IMR-90 (cell line): ENCODE measurements at regions not wholly inside any gene's neighbourhood (a gene's known extent, or its start where the extent isn't known, plus 50 kb on each side); places are given as distances from the start of the nearest gene placed in this dataset.

Experiments
- ATAC-seq: fragments of 200-7000 bp; cut with Tn5 transposase; 2 replicates; pipeline ENCODE4 v1.9.1; 2020; ENCODE audit warnings: low read depth, mild to moderate bottlenecking, moderate library complexity
- BruUV-seq: library from RNA; stranded (reverse); fragments of 400-500 nt; replicated peaks from 2 replicates; lab custom pipeline; 2021; lab: Mats Ljungman, UMichigan
- CTCF ChIA-PET: fragments of 300-600 bp; formaldehyde crosslinking; extraction: SDS; loops from one replicate; lab custom pipeline; 2021; ENCODE audit warnings: antibody characterized with exemption; lab: Yijun Ruan, JAX
- POLR2A ChIA-PET: fragments of 300-600 bp; sonication (Branson Sonifier 250); formaldehyde crosslinking; loops from one replicate; lab custom pipeline; 2022; ENCODE audit warnings: antibody characterized with exemption; ENCODE audit not compliant: unreplicated experiment; lab: Charles Lee
- DNase-seq: peaks from one replicate; pipeline ENCODE4 v3.0.0; 2013
- H2AFZ ChIP-seq: replicated peaks from 2 replicates; pipeline ENCODE3; 2013; ENCODE audit warnings: low read length, mild to moderate bottlenecking; ENCODE audit not compliant: poor library complexity
- H2AK5ac ChIP-seq: 2 replicates; pipeline ENCODE4 v1.6.1; 2013; ENCODE audit warnings: low read depth, low read length, inconsistent platforms
- H2AK9ac ChIP-seq: replicated peaks from 2 replicates; pipeline ENCODE3; 2013; ENCODE audit warnings: mild to moderate bottlenecking, low read depth, low read length, moderate library complexity; ENCODE audit not compliant: poor library complexity
- H2BK120ac ChIP-seq: 2 replicates; pipeline ENCODE4 v1.6.1; 2013; ENCODE audit warnings: low read depth, low read length, inconsistent platforms
- H2BK15ac ChIP-seq: 3 replicates; pipeline ENCODE4 v1.6.1; 2013; ENCODE audit warnings: low read depth, low read length, inconsistent platforms
- H2BK20ac ChIP-seq: 2 replicates; pipeline ENCODE4 v1.6.1; 2013; ENCODE audit warnings: low read depth, mild to moderate bottlenecking, inconsistent platforms, low read length, moderate library complexity
- H2BK5ac ChIP-seq: 2 replicates; pipeline ENCODE4 v1.6.1; 2013; ENCODE audit warnings: mild to moderate bottlenecking, low read depth, low read length, inconsistent platforms; ENCODE audit not compliant: poor library complexity, severe bottlenecking
- H3K14ac ChIP-seq: replicated peaks from 2 replicates; pipeline ENCODE4 v1.6.1; 2013; ENCODE audit warnings: low read depth, low read length, inconsistent platforms
- H3K18ac ChIP-seq: 2 replicates; pipeline ENCODE4 v1.6.1; 2013; ENCODE audit warnings: low read depth, low read length, control low read depth
- H3K23ac ChIP-seq: 2 replicates; pipeline ENCODE4 v1.6.1; 2013; ENCODE audit warnings: low read depth, low read length, inconsistent platforms
- H3K27ac ChIP-seq: 2 replicates; pipeline ENCODE4 v1.5.1; 2013; ENCODE audit warnings: mild to moderate bottlenecking, control low read depth, low read length; ENCODE audit not compliant: insufficient read depth
- H3K27me3 ChIP-seq: 2 replicates; pipeline ENCODE4 v1.6.1; 2013; ENCODE audit warnings: low read length; ENCODE audit not compliant: control insufficient read depth, insufficient read depth
- H3K36me3 ChIP-seq: 2 replicates; pipeline ENCODE4 v1.6.1; 2013; ENCODE audit warnings: low read length, mixed read lengths; ENCODE audit not compliant: control insufficient read depth, insufficient read depth
- H3K4ac ChIP-seq: 2 replicates; pipeline ENCODE4 v1.6.1; 2013; ENCODE audit warnings: low read depth, low read length, inconsistent platforms
- H3K4me1 ChIP-seq: 2 replicates; pipeline ENCODE4 v1.6.1; 2013; ENCODE audit warnings: low read length, mixed read lengths; ENCODE audit not compliant: control insufficient read depth, insufficient read depth
- H3K4me2 ChIP-seq: 2 replicates; pipeline ENCODE4 v1.6.1; 2013; ENCODE audit warnings: low read depth, mild to moderate bottlenecking, control low read depth, low read length, moderate library complexity
- H3K4me3 ChIP-seq: 2 replicates; pipeline ENCODE4 v1.5.1; 2013; ENCODE audit warnings: low read depth, mild to moderate bottlenecking, control low read depth, low read length, moderate library complexity; ENCODE audit not compliant: insufficient read depth
- H3K56ac ChIP-seq: 2 replicates; pipeline ENCODE4 v1.6.1; 2013; ENCODE audit warnings: low read length, inconsistent platforms; ENCODE audit not compliant: insufficient read depth; ENCODE audit errors: extremely low read depth
- H3K79me1 ChIP-seq, 2 experiments: 2 replicates each; pipeline ENCODE4 v1.6.1; 2013; ENCODE audit warnings: low read length in 2 of 2, inconsistent platforms in 1 of 2, low read depth in 1 of 2
- H3K9ac ChIP-seq: 2 replicates; pipeline ENCODE4 v1.6.1; 2013; ENCODE audit warnings: low read depth, low read length, control low read depth
- H3K9me1 ChIP-seq: 2 replicates; pipeline ENCODE4 v1.6.1; 2013; ENCODE audit warnings: low read length, inconsistent platforms; ENCODE audit not compliant: insufficient read depth
- H3K9me3 ChIP-seq: 2 replicates; pipeline ENCODE4 v1.6.1; 2013; ENCODE audit warnings: low read length; ENCODE audit not compliant: control insufficient read depth, insufficient read depth
- H4K20me1 ChIP-seq: 2 replicates; pipeline ENCODE4 v1.6.1; 2013; ENCODE audit warnings: low read length, inconsistent platforms; ENCODE audit not compliant: insufficient read depth
- H4K5ac ChIP-seq: 2 replicates; pipeline ENCODE4 v1.6.1; 2013; ENCODE audit warnings: mild to moderate bottlenecking, low read depth, low read length, control low read depth
- H4K8ac ChIP-seq, 2 experiments: 2 replicates each; pipeline ENCODE4 v1.6.1; 2013; ENCODE audit warnings: low read depth in 2 of 2, low read length in 2 of 2, control low read depth in 1 of 2, inconsistent platforms in 1 of 2
- H4K91ac ChIP-seq: 2 replicates; pipeline ENCODE4 v1.6.1; 2013; ENCODE audit warnings: low read depth, low read length, inconsistent platforms; ENCODE audit not compliant: insufficient read depth
- BHLHE40 ChIP-seq: fragments of 150-350 bp; IDR thresholded peaks from 2 replicates; pipeline ENCODE4 v1.6.1; 2016; ENCODE audit warnings: mild to moderate bottlenecking, low read depth, low read length
- CEBPB ChIP-seq: IDR thresholded peaks from 2 replicates; pipeline ENCODE4 v1.6.1; 2012; ENCODE audit warnings: low read depth, low read length, improper control_type of control experiment
- CHD1 ChIP-seq: IDR thresholded peaks from 2 replicates; pipeline ENCODE4 v1.6.1; 2012; ENCODE audit warnings: low read depth, low read length, improper control_type of control experiment
- CTCF ChIP-seq: conservative IDR thresholded peaks from 2 replicates; pipeline ENCODE4 v1.5.1; 2012; ENCODE audit warnings: mild to moderate bottlenecking, low read depth, low read length, improper control_type of control experiment
- ELK1 ChIP-seq: fragments of 150-350 bp; IDR thresholded peaks from 2 replicates; pipeline ENCODE4 v1.6.1; 2016; ENCODE audit warnings: low read depth, mild to moderate bottlenecking, low read length, moderate library complexity, borderline replicate concordance
- FOS ChIP-seq: fragments of 150-350 bp; IDR thresholded peaks from 2 replicates; pipeline ENCODE4 v1.6.1; 2016; ENCODE audit warnings: low read depth, low read length
- MAFK ChIP-seq: IDR thresholded peaks from 2 replicates; pipeline ENCODE4 v1.6.1; 2012; ENCODE audit warnings: low read depth, low read length, improper control_type of control experiment
- MAZ ChIP-seq: IDR thresholded peaks from 2 replicates; pipeline ENCODE4 v1.6.1; 2012; ENCODE audit warnings: low read depth, mild to moderate bottlenecking, low read length, improper control_type of control experiment, moderate library complexity, borderline replicate concordance
- MXI1 ChIP-seq: IDR thresholded peaks from 2 replicates; pipeline ENCODE4 v1.6.1; 2012; ENCODE audit warnings: low read depth, mild to moderate bottlenecking, low read length, moderate library complexity, borderline replicate concordance
- NFE2L2 ChIP-seq: fragments of 150-350 bp; IDR thresholded peaks from 2 replicates; pipeline ENCODE4 v1.6.1; 2016; ENCODE audit warnings: low read depth, mild to moderate bottlenecking, low read length
- POLR2A ChIP-seq: IDR thresholded peaks from 2 replicates; pipeline ENCODE4 v1.6.1; 2012; ENCODE audit warnings: mild to moderate bottlenecking, low read depth, low read length
- RAD21 ChIP-seq: IDR thresholded peaks from 2 replicates; pipeline ENCODE4 v1.6.1; 2012; ENCODE audit warnings: low read length, improper control_type of control experiment
- RCOR1 ChIP-seq: IDR thresholded peaks from 2 replicates; pipeline ENCODE4 v1.6.1; 2012; ENCODE audit warnings: mild to moderate bottlenecking, low read length, improper control_type of control experiment; ENCODE audit not compliant: insufficient replicate concordance
- RFX5 ChIP-seq: IDR thresholded peaks from 2 replicates; pipeline ENCODE4 v1.8.0; 2012; ENCODE audit warnings: low read depth, mild to moderate bottlenecking, low read length, moderate library complexity
- SMC3 ChIP-seq: fragments of 150-350 bp; IDR thresholded peaks from 2 replicates; pipeline ENCODE4 v1.6.1; 2016; ENCODE audit warnings: low read depth, mild to moderate bottlenecking, antibody characterized with exemption, low read length, moderate library complexity
- USF2 ChIP-seq: fragments of 150-350 bp; IDR thresholded peaks from 2 replicates; pipeline ENCODE4 v1.6.1; 2017; ENCODE audit warnings: mild to moderate bottlenecking, antibody characterized with exemption, low read length, low read depth
- WGBS, 2 experiments: methylation state at CpG; one replicate each; pipeline versions ENCODE4 v1.1.5 to v1.1.7; 2013; ENCODE audit warnings: missing lambda C conversion rate in 2 of 2; ENCODE audit not compliant: insufficient read length in 1 of 2; ENCODE audit errors: extremely low coverage in 2 of 2; 5-methylcytosine and 5-hydroxymethylcytosine counted together
- dilution Hi-C: fragments of 300-500 bp; cut with HindIII; formaldehyde crosslinking; loops from one replicate; pipeline ENCODE4 v1.14.3; 2018; ENCODE audit warnings: low sequenced_read_pairs; ENCODE audit not compliant: unreplicated experiment
- in situ Hi-C: fragments of 300-500 bp; cut with MboI; formaldehyde crosslinking; loops from 3 replicates; pipeline ENCODE4 v1.14.3; 2019; ENCODE audit warnings: low sequenced_read_pairs, inconsistent platforms, mixed read lengths
- intact Hi-C: fragments of 100-400 bp; cut with micrococcal nuclease; formaldehyde crosslinking; loops from 2 replicates; pipeline ENCODE4 v1.10.0; 2022

GRCh38 chr9:13524245-13524644 is 244.8 kb upstream of the MPDZ start:
- no peak overlapping the region for H2AK5ac ChIP-seq
- POLR2A ChIA-PET: no interaction called here

More at GRCh38 chr9:13524245-13524644, 244.8 kb upstream of the MPDZ start:
- WGBS, 2 experiments: 95% methylated on average over 4 of the region's 9 CpGs; no CpG with 5 or more reads in 1 of the 2 experiments
- Histone ChIP-seq H3K36me3 (no peaks in the 10 kb centered on the region), H3K4me2 (no peak overlapping the region), H3K23ac (no peak overlapping the region), H4K8ac (no peak overlapping the region), H3K27me3 (no peaks in the 10 kb centered on the region), H3K56ac (no peak overlapping the region), H3K79me1 (no peaks in the 10 kb centered on the region), H2BK15ac (no peak overlapping the region), H4K20me1 (no peaks in the 10 kb centered on the region), H3K27ac (no peak overlapping the region), H4K91ac (no peak overlapping the region), H2AK9ac (no peak overlapping the region), H3K9me1 (no peaks in the 10 kb centered on the region), H2BK120ac (no peak overlapping the region), H3K9ac (no peak overlapping the region), H3K14ac (no peak overlapping the region), H4K5ac (no peak overlapping the region), H3K4me1 (no peaks in the 10 kb centered on the region), H2BK20ac (no peak overlapping the region), H3K9me3 (no peaks in the 10 kb centered on the region), H3K4ac (no peak overlapping the region), H3K18ac (no peak overlapping the region), H3K4me3 (no peak overlapping the region), H2AFZ (no peak overlapping the region), H2BK5ac (no peak overlapping the region)
- peak; percentile 22 for DNase-seq
- no peak for ATAC-seq
- TF ChIP-seq RFX5 (no peak), ELK1 (no peak), MXI1 (no peak), SMC3 (no peak), MAZ (no peak), USF2 (no peak), CTCF (no peak), CHD1 (no peak), BHLHE40 (no peak), POLR2A (no peak), MAFK (no peak), RCOR1 (no peak), NFE2L2 (no peak), CEBPB (no peak), FOS (no peak), RAD21 (no peak)
- no TSS peak for BruUV-seq
- CTCF ChIA-PET: no interaction called here
- dilution Hi-C loops (no loop called here), in situ Hi-C loops (no loop called here), intact Hi-C loops (no loop called here)
